Esophagus muscularis mucosa (tissue), 4 donors: ENCODE measurements at regions not wholly inside any gene's neighbourhood (a gene's known extent, or its start where the extent isn't known, plus 50 kb on each side); places are given as distances from the start of the nearest gene placed in this dataset.
A peak's percentile ranks its signal among the peaks of the same experiment; 100 is the strongest.

ENCODE experiments used
- DNase-seq: peaks from one replicate; pipeline ENCODE4 v3.0.0-alpha.2; 2017; ENCODE audit errors: extremely low spot score
- H3K27ac ChIP-seq, 4 donors: fragments of 200-600 bp; sonication (generic); replicated peaks in 1 of 4; 1 replicate in 3 of 4; 2 replicates in 1 of 4; pipeline ENCODE4 v1.5.1; 2016 to 2019; ENCODE audit warnings: mild to moderate bottlenecking in 1 of 4
- H3K27me3 ChIP-seq, 4 donors: fragments of 200-600 bp; sonication (generic); one replicate each; pipeline versions ENCODE4 v1.5.1 to v1.6.0; 2016 to 2019
- H3K36me3 ChIP-seq, 4 donors: fragments of 200-600 bp; sonication (generic); one replicate each; pipeline ENCODE4 v1.5.1; 2016 to 2019
- H3K4me1 ChIP-seq, 4 donors: fragments of 200-600 bp; sonication (generic); one replicate each; pipeline ENCODE4 v1.5.1; 2016 to 2019
- H3K4me3 ChIP-seq, 4 donors: fragments of 200-600 bp; sonication (generic); 1 replicate in 2 of 4; 2 replicates in 2 of 4; pipeline ENCODE4 v1.5.1; 2016 to 2019; ENCODE audit warnings: mild to moderate bottlenecking in 4 of 4, moderate library complexity in 1 of 4
- H3K9me3 ChIP-seq, 4 donors: fragments of 200-600 bp; sonication (generic); 1 replicate in 3 of 4; 2 replicates in 1 of 4; pipeline ENCODE4 v1.5.1; 2016 to 2019
- EP300 ChIP-seq: sonication (generic); formaldehyde crosslinking; IDR thresholded peaks from one replicate; pipeline ENCODE4 v1.6.1; 2017; ENCODE audit warnings: antibody characterized with exemption
- POLR2A ChIP-seq: fragments of 450-650 bp; IDR thresholded peaks from one replicate; pipeline ENCODE4 v1.6.1; 2017; ENCODE audit warnings: antibody characterized with exemption, moderate library complexity, mild to moderate bottlenecking, low read depth
- POLR2AphosphoS5 ChIP-seq, 2 donors: sonication (generic); formaldehyde crosslinking; IDR thresholded peaks; one replicate each; pipeline ENCODE4 v1.6.1; 2017; ENCODE audit warnings: antibody characterized with exemption in 2 of 2
- WGBS: methylation state at CpG from one replicate; pipeline ENCODE4 v1.1.5; 2018; 5-methylcytosine and 5-hydroxymethylcytosine counted together
- intact Hi-C: fragments of 100-400 bp; cut with DNase I; formaldehyde crosslinking; loops from one replicate; pipeline ENCODE4 v1.15.1; 2023
- TF ChIP-seq, protein P1 (sequence below), 3 experiments: fragments of 200-600 bp in 2 of 3; fragments of 450-650 bp in 1 of 3; sonication (generic) in 2 of 3; IDR thresholded peaks; one replicate each; pipeline ENCODE4 v1.5.1; 2017 to 2019; ENCODE audit warnings: antibody characterized with exemption in 3 of 3, mild to moderate bottlenecking in 2 of 3, moderate library complexity in 1 of 3

- no peaks in the 10 kb centered on the region for H3K27me3 ChIP-seq
- no peaks in the 10 kb centered on the region for H3K9me3 ChIP-seq
- intact Hi-C loops = loop anchor here (5.0 kb wide), 1 partner anchor 117 kb away; the partner anchor contains the start of gene ATG10
- 51% methylated on average over 2 of the region's 2 CpGs for WGBS
- peak overlapping the region in 3 of 4 donors; percentile 8 to 51 (median 42) for H3K27ac ChIP-seq
- no peaks in the 10 kb centered on the region for H3K36me3 ChIP-seq
- peaks cover 33 to 72% (median 59%) of the 10 kb centered on the region in 4 donors for H3K4me1 ChIP-seq
- no peak for DNase-seq
- TF ChIP-seq POLR2AphosphoS5 (IDR thresholded peaks at IDR 0.05) (no peak), POLR2A (no peak), EP300 (no peak)
- TF ChIP-seq, protein P1, sequence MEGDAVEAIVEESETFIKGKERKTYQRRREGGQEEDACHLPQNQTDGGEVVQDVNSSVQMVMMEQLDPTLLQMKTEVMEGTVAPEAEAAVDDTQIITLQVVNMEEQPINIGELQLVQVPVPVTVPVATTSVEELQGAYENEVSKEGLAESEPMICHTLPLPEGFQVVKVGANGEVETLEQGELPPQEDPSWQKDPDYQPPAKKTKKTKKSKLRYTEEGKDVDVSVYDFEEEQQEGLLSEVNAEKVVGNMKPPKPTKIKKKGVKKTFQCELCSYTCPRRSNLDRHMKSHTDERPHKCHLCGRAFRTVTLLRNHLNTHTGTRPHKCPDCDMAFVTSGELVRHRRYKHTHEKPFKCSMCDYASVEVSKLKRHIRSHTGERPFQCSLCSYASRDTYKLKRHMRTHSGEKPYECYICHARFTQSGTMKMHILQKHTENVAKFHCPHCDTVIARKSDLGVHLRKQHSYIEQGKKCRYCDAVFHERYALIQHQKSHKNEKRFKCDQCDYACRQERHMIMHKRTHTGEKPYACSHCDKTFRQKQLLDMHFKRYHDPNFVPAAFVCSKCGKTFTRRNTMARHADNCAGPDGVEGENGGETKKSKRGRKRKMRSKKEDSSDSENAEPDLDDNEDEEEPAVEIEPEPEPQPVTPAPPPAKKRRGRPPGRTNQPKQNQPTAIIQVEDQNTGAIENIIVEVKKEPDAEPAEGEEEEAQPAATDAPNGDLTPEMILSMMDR (IDR thresholded peaks at IDR 0.05) = no peak
- H3K4me3 ChIP-seq = no peak overlapping the region
Observed at GRCh38 chr5:81855591-81855990, 104.7 kb upstream of the SSBP2 start.

GRCh38 chr5:81854915-81855314 lies 104.0 kb upstream of the SSBP2 start:
- H3K4me3 ChIP-seq = no peak overlapping the region
- no peak for DNase-seq
- WGBS = 64% methylated on average over 3 of the region's 3 CpGs
- TF ChIP-seq POLR2A (no peak), EP300 (no peak), POLR2AphosphoS5 (IDR thresholded peaks at IDR 0.05) (no peak)
- TF ChIP-seq, protein P1 (IDR thresholded peaks at IDR 0.05) = no peak
- no peaks in the 10 kb centered on the region for H3K27me3 ChIP-seq
- peak overlapping the region in 3 of 4 donors; percentile 8 to 51 (median 42) for H3K27ac ChIP-seq
- H3K4me1 ChIP-seq = peaks cover 40 to 79% (median 66%) of the 10 kb centered on the region in 4 donors
- intact Hi-C loops = loop anchor here (5.0 kb wide), 2 partner anchors 117 to 312 kb away; partner anchors contain the start of gene ATG10
- H3K36me3 ChIP-seq = no peaks in the 10 kb centered on the region
- no peaks in the 10 kb centered on the region for H3K9me3 ChIP-seq

DNA sequence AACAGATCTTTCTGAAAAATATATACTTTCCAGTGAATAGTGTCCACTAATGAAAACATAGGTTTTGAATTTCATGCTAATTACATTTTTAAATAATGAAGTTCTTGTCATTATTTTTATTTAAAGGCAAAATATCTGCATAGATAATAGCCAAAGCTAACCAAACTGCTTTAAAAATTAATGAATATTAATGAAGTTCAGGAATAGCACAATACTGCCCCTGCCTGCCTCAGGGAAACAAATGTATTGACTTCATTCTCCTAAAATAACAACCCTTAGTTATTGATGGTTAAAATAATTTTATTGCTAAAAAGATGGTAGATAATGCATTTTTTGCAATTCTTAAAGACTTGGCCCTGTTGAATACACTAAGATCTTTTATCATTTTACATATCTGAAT lies 103.6 kb upstream of the SSBP2 start:
- H3K36me3 ChIP-seq = no peaks in the 10 kb centered on the region
- TF ChIP-seq, protein P1 (IDR thresholded peaks at IDR 0.05) = peak in 1 of 3 experiments; percentile 31
- TF ChIP-seq POLR2AphosphoS5 (IDR thresholded peaks at IDR 0.05) (no peak), POLR2A (no peak)
- no peaks in the 10 kb centered on the region for H3K9me3 ChIP-seq
- peaks cover 43 to 83% (median 70%) of the 10 kb centered on the region in 4 donors for H3K4me1 ChIP-seq
- intact Hi-C loops = loop anchor here (5.0 kb wide), 1 partner anchor 313 kb away; no protein-coding TSS in a partner anchor
- H3K4me3 ChIP-seq = no peak overlapping the region
- no peaks in the 10 kb centered on the region for H3K27me3 ChIP-seq
- peak overlapping the region in 2 of 4 donors; percentile 16 to 42 for H3K27ac ChIP-seq
- no peak for DNase-seq

GRCh38 chr5:81853030-81853357 lies 102.1 kb upstream of the SSBP2 start:
- H3K27ac ChIP-seq = peak overlapping the region; percentile 80 to 91 (median 86)
- no peak for DNase-seq
- 73% methylated on average over 6 of the region's 6 CpGs for WGBS
- TF ChIP-seq POLR2A (no peak), POLR2AphosphoS5 (IDR thresholded peaks at IDR 0.05) (no peak), EP300 (no peak)
- TF ChIP-seq, protein P1 (IDR thresholded peaks at IDR 0.05) = no peak
- H3K4me3 ChIP-seq = peak overlapping the region in 3 of 4 donors; percentile 58 to 67 (median 59)
- no peaks in the 10 kb centered on the region for H3K27me3 ChIP-seq
- H3K4me1 ChIP-seq = peaks cover 47 to 91% (median 85%) of the 10 kb centered on the region in 4 donors
- intact Hi-C loops = loop anchor here (2.0 to 5.0 kb wide), 2 partner anchors 314 to 346 kb away; no protein-coding TSS in a partner anchor
- H3K36me3 ChIP-seq = no peaks in the 10 kb centered on the region
- no peaks in the 10 kb centered on the region for H3K9me3 ChIP-seq
